HG03025 (cell line): ENCODE measurements at regions not wholly inside any gene's neighbourhood (a gene's known extent, or its start where the extent isn't known, plus 50 kb on each side); places are given as distances from the start of the nearest gene placed in this dataset.

Experiments
- ATAC-seq: cut with Tn5 transposase; IDR thresholded peaks from one replicate; pipeline ENCODE4 v1.9.1; 2021; ENCODE audit warnings: mild to moderate bottlenecking, moderate library complexity; ENCODE audit not compliant: unreplicated experiment, low FRiP score

DNA sequence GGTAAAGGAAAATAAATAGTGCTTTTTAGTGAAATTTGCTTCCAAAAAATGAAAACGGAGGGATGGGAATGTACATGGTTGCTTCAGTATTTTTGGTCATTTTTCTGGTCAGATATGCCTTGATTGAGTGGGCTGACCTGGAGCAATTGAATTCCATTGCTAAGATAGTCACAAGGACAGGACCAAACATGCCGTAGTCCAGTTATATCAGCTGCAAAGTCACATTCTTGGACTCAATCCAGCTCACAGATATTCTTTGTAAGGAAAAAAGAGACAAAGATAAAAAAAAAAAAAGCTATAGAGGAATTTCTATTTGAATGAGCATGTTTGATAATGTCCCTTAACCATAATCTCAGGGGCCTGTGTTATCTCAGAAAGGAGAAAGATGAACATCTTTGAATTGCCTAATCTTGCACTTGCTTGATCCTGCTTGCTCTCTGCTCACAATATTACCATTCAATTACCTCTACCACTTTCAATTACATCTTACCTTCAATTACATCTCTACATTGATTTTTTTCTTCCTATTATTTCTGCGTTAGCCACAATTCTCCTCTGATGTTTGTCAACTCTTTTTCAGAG is 75.4 kb upstream of the PACRGL start:
- ATAC-seq, result no peak

DNA sequence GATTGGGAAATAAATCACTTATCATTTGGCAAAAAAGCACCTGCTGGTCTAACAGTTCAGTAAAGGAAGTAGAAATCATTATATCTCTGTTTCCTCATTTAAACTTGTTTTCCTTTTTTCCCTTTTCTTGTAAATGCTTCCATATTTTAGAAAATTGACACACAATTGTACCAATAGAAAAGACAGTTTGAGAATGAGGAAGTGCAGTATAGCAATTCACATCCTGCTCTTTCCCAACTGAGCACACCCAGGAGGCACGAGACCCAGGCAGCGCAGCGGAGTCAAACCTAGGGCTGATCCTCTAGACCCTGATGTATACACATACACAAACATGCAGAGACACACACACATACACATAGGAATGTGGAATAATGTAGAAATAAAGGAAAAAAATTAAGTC is 74.8 kb upstream of the PACRGL start:
- ATAC-seq, result no peak

DNA sequence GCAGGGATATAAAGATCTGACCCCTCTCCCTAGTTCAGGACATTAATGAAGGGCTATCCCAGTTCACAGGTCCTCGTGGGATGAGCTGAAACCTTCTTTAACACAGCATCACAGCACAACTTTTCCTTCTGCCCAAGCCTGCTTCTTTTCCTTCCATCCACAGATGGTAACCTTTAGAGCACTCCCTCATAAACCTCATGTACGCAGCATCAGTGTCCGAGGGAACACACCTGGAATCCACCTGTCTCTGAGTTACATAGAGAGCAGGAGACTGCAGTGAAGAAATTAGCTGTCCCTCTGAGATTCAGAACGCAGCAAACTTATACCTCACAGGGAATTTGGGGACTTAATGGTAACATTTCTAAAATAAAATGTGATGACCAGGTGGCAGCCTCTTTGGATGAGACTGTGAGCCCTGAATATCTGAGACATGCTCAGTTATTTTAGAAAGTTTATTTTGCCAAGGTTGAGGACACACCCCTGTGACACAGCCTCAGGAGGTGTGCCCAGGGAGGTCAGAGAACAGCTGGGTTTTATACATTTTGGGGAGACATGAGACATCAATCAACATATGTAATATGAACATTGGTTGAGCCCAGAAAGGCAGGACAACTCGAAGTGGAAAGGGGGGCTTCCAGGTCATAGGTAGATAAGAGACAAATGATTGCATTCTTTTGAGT is 73.8 kb upstream of the PACRGL start:
- ATAC-seq, result no peak

DNA sequence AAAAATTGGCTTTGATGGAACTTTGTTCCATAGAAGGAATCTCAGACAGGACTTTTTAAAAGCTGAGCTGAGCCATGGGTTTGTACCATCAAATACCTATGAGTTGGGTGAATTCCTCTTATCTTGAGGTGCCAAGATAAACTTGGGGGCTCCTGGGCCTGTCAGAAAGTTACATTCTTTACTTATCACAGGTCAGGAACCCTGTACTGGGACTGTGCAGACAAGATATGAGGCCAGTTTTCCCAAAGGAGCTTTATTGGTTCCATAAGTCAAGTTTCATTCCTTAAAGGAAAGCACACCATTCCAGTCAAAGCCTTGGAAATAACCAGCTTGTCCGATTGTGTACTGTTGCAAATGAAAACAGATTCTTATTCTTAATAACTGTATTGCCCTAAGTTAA is 72.4 kb upstream of the PACRGL start:
- ATAC-seq, result no peak

DNA sequence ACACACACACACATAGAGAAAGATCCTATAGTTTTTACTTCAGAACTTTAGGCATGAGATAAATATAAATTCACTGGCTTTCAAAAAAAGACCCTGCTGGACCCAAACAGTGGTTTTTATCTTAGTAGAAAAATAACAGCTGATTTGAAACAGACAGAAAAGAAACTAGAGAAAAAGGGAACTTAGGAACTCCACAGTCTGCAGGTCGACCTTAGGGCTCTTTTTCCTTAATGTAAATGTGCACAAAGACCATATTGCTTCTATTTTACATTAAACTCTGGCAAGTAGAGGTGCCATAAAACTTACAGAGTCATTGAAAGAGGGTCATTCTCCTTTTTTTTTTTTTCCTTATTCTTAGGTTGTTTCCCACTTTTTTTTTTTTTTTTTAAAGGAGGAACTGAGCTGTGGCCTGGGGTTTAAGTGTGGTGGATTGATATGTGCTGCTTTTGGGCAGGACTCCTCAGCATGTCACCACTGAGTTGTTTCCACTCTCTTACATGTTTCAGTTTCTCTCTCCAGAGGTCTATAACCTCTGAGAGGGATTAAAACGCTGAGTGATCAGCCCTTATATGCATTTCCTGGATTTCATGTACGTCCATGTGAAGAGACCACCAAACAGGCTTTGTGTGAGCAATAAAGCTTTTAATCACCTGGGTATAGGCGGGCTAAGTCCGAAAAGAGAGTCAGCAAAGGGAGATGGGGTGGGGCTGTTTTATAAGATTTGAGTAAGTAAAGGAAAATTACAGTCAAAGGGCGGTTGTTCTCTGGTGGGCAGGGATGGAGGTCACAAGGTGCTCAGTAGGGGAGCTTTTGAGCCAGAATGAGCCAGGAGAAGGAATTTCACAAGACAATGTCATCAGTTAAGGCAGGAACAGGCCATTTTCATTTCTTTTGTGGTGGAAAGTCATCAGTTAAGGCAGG is 70.8 kb upstream of the PACRGL start:
- ATAC-seq, result peak; percentile 74

DNA sequence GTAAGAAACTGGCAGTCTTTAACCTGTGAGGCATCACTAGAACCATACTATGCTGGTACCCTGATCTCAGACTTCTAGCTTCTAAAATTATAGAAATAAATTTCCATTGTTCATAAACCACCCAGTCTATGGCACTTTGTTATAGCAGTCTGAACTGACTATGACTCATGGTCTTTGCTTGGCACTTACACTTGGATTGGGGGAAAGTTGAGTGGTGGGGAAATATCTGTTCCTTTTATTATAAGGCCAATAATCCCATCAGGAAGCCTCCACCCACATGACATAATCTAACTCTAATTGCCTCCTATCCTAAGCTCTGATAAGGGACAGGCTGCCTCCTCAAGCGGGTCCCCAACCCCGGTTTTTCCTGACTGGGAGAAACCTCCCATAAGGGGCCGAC is 61.4 kb upstream of the PACRGL start:
- no peak for ATAC-seq

GRCh38 chr4:20639346-20639745 is 60.9 kb upstream of the PACRGL start:
- no peak for ATAC-seq

DNA sequence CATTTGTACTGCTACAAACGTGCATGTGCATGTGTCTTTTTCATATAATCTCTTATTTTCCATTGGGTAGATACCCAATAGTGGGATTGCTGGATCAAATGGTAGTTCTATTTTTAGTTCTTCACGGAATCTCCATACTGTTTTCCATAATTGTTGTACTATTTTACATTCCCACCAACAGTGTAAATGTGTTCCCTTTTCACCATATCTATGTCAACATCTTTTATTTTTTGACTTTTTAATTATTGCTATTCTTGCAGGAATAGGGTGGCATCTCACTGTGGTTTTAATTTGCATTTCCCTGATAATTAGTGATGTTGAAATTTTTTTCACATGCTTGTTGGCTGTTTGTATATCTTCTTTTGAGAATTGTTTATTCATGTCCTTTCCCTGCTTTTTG is 59.3 kb upstream of the PACRGL start:
- no peak for ATAC-seq

DNA sequence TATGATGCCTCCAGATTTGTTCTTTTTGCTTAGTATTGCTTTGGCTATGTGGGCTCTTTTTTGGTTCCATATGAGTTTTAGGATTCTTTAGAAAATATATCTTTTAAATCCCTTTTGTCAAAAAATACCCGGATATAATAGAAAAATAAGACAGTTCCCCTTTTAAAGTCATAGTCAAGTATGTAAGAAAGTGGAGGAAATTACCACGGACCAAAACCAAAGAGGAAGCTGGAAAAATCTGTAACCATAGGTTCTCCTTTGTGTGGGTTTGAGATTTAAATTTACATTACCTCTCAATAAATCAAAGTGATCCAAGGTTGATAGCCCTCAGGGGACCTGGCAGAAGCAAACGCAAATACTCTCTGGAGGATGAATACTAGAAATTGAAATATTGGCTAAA is 58.3 kb upstream of the PACRGL start:
- no peak for ATAC-seq

- no peak for ATAC-seq
Measured at GRCh38 chr4:20643631-20644030, 56.6 kb upstream of the PACRGL start.

GRCh38 chr4:20645236-20645635 is 55.0 kb upstream of the PACRGL start:
- no peak for ATAC-seq

- ATAC-seq, result no peak
Measured at GRCh38 chr4:20646287-20646686, 54.0 kb upstream of the PACRGL start.
